ENCODE measurements at regions not wholly inside any gene's neighbourhood (a gene's known extent, or its start where the extent isn't known, plus 50 kb on each side); places are given as distances from the start of the nearest gene placed in this dataset.

GRCh38 chr1:5500541-5500940, 491.7 kb downstream of the NPHP4 start:
- Histone ChIP-seq H3K36me3 (ENCODE audit: insufficient read depth, low read length) (no peaks in the 10 kb centered on the region), H3K4me1 (ENCODE audit: insufficient read depth, low read length) (no peaks in the 10 kb centered on the region), H3K27ac (ENCODE audit: low read depth, low read length) (no peak overlapping the region), H3K4me3 (ENCODE audit: low read length) (no peak overlapping the region), H3K9me3 (ENCODE audit: low read length) (no peaks in the 10 kb centered on the region), H3K27me3 (ENCODE audit: insufficient read depth, low read length, poor library complexity, severe bottlenecking) (no peaks in the 10 kb centered on the region)
- Mint-ChIP-seq H3K9me3 (peaks cover 0 to 3% (median 0%) of the 10 kb centered on the region in 5 donors), H3K27ac (no peak overlapping the region), H3K36me3 (no peaks in the 10 kb centered on the region), H3K4me3 (no peak overlapping the region), H3K4me1 (no peaks in the 10 kb centered on the region), H3K27me3 (peaks cover 7 to 34% of the 10 kb centered on the region in 2 donors)
- no peak for DNase-seq
- CTCF ChIA-PET, result interaction anchor here (1.0 to 1.1 kb wide), 2 partner anchors 8 to 14 kb away, joined by 3 read pairs; no protein-coding TSS in a partner anchor
- POLR2A ChIA-PET, result no interaction called here

- Histone ChIP-seq H3K9me3 (ENCODE audit: low read length) (no peaks in the 10 kb centered on the region), H3K4me3 (ENCODE audit: low read length) (no peak overlapping the region), H3K36me3 (ENCODE audit: insufficient read depth, low read length) (no peaks in the 10 kb centered on the region), H3K27me3 (ENCODE audit: insufficient read depth, low read length, poor library complexity, severe bottlenecking) (no peaks in the 10 kb centered on the region), H3K4me1 (ENCODE audit: insufficient read depth, low read length) (no peaks in the 10 kb centered on the region), H3K27ac (ENCODE audit: low read depth, low read length) (no peak overlapping the region)
- no peak overlapping the region for H3K27ac Mint-ChIP-seq
- DNase-seq, result no peak
- H3K9me3 Mint-ChIP-seq, result peaks cover 0 to 3% (median 0%) of the 10 kb centered on the region in 5 donors
- peaks cover 13 to 41% of the 10 kb centered on the region in 2 donors for H3K27me3 Mint-ChIP-seq
- no peaks in the 10 kb centered on the region for H3K4me1 Mint-ChIP-seq
- no peak overlapping the region for H3K4me3 Mint-ChIP-seq
- ChIA-PET POLR2A (no interaction called here), CTCF (no interaction called here)
- H3K36me3 Mint-ChIP-seq, result no peaks in the 10 kb centered on the region
These were observed 494.7 kb downstream of the NPHP4 start for GRCh38 chr1:5497503-5497902.

GRCh38 chr1:5495596-5496410, 496.4 kb downstream of the NPHP4 start:
- Histone ChIP-seq H3K27ac (ENCODE audit: low read depth, low read length) (no peak overlapping the region), H3K9me3 (ENCODE audit: low read length) (no peaks in the 10 kb centered on the region), H3K36me3 (ENCODE audit: insufficient read depth, low read length) (no peaks in the 10 kb centered on the region), H3K4me3 (ENCODE audit: low read length) (no peak overlapping the region), H3K4me1 (ENCODE audit: insufficient read depth, low read length) (no peaks in the 10 kb centered on the region), H3K27me3 (ENCODE audit: insufficient read depth, low read length, poor library complexity, severe bottlenecking) (no peaks in the 10 kb centered on the region)
- peaks cover 13 to 44% of the 10 kb centered on the region in 2 donors for H3K27me3 Mint-ChIP-seq
- H3K4me1 Mint-ChIP-seq, result no peaks in the 10 kb centered on the region
- peaks cover 0 to 3% (median 0%) of the 10 kb centered on the region in 5 donors for H3K9me3 Mint-ChIP-seq
- no peaks in the 10 kb centered on the region for H3K36me3 Mint-ChIP-seq
- DNase-seq, result no peak
- CTCF ChIA-PET, result no interaction called here
- POLR2A ChIA-PET, result no interaction called here
- no peak overlapping the region for H3K27ac Mint-ChIP-seq
- H3K4me3 Mint-ChIP-seq, result no peak overlapping the region

GRCh38 chr1:5494518-5494917, 497.7 kb downstream of the NPHP4 start:
- H3K4me3 ChIP-seq (ENCODE audit: low read length), result no peak overlapping the region
- H3K27me3 ChIP-seq (ENCODE audit: insufficient read depth, low read length, poor library complexity, severe bottlenecking), result no peaks in the 10 kb centered on the region
- H3K27ac Mint-ChIP-seq, result peak overlapping the region in 1 of 8 donors; percentile 14
- no peaks in the 10 kb centered on the region for H3K36me3 Mint-ChIP-seq
- no peak overlapping the region for H3K4me3 Mint-ChIP-seq
- H3K36me3 ChIP-seq (ENCODE audit: insufficient read depth, low read length), result no peaks in the 10 kb centered on the region
- POLR2A ChIA-PET, result no interaction called here
- peaks cover 13 to 44% of the 10 kb centered on the region in 2 donors for H3K27me3 Mint-ChIP-seq
- no peaks in the 10 kb centered on the region for H3K9me3 ChIP-seq (ENCODE audit: low read length)
- no peaks in the 10 kb centered on the region for H3K4me1 Mint-ChIP-seq
- H3K4me1 ChIP-seq (ENCODE audit: insufficient read depth, low read length), result no peaks in the 10 kb centered on the region
- no peak for DNase-seq
- no peak overlapping the region for H3K27ac ChIP-seq (ENCODE audit: low read depth, low read length)
- peaks cover 0 to 1% (median 0%) of the 10 kb centered on the region in 5 donors for H3K9me3 Mint-ChIP-seq
- CTCF ChIA-PET, result no interaction called here

- Mint-ChIP-seq H3K9me3 (peaks cover 0 to 1% (median 0%) of the 10 kb centered on the region in 5 donors), H3K27me3 (peaks cover 13 to 44% of the 10 kb centered on the region in 2 donors), H3K4me3 (no peak overlapping the region), H3K36me3 (no peaks in the 10 kb centered on the region), H3K27ac (peak overlapping the region in 1 of 8 donors; percentile 33), H3K4me1 (no peaks in the 10 kb centered on the region)
- ChIA-PET POLR2A (no interaction called here), CTCF (no interaction called here)
- Histone ChIP-seq H3K36me3 (ENCODE audit: insufficient read depth, low read length) (no peaks in the 10 kb centered on the region), H3K27me3 (ENCODE audit: insufficient read depth, low read length, poor library complexity, severe bottlenecking) (no peaks in the 10 kb centered on the region), H3K27ac (ENCODE audit: low read depth, low read length) (no peak overlapping the region), H3K9me3 (ENCODE audit: low read length) (no peaks in the 10 kb centered on the region), H3K4me1 (ENCODE audit: insufficient read depth, low read length) (no peaks in the 10 kb centered on the region), H3K4me3 (ENCODE audit: low read length) (no peak overlapping the region)
- no peak for DNase-seq
These were observed 498.3 kb downstream of the NPHP4 start for GRCh38 chr1:5493851-5494311.

- no peak for DNase-seq
- Histone ChIP-seq H3K36me3 (ENCODE audit: insufficient read depth, low read length) (no peaks in the 10 kb centered on the region), H3K9me3 (ENCODE audit: low read length) (no peaks in the 10 kb centered on the region), H3K27ac (ENCODE audit: low read depth, low read length) (no peak overlapping the region), H3K4me1 (ENCODE audit: insufficient read depth, low read length) (no peaks in the 10 kb centered on the region), H3K4me3 (ENCODE audit: low read length) (no peak overlapping the region), H3K27me3 (ENCODE audit: insufficient read depth, low read length, poor library complexity, severe bottlenecking) (no peaks in the 10 kb centered on the region)
- POLR2A ChIA-PET, result no interaction called here
- H3K9me3 Mint-ChIP-seq, result peaks cover 0 to 1% (median 0%) of the 10 kb centered on the region in 5 donors
- H3K4me3 Mint-ChIP-seq, result no peak overlapping the region
- H3K27ac Mint-ChIP-seq, result no peak overlapping the region
- H3K36me3 Mint-ChIP-seq, result no peaks in the 10 kb centered on the region
- CTCF ChIA-PET, result interaction anchor here (1.4 to 2.9 kb wide), 2 partner anchors 17 to 21 kb away, joined by 3 to 7 read pairs; no protein-coding TSS in a partner anchor
- H3K27me3 Mint-ChIP-seq, result peaks cover 13 to 44% of the 10 kb centered on the region in 2 donors
- H3K4me1 Mint-ChIP-seq, result no peaks in the 10 kb centered on the region
These were observed 498.9 kb downstream of the NPHP4 start for GRCh38 chr1:5493275-5493674.

- H3K36me3 ChIP-seq (ENCODE audit: insufficient read depth, low read length), result no peaks in the 10 kb centered on the region
- no peak overlapping the region for H3K4me3 Mint-ChIP-seq
- ChIA-PET CTCF (interaction anchor here (1.1 to 2.9 kb wide), 3 partner anchors 8 to 22 kb away, joined by 3 to 7 read pairs (median 3); no protein-coding TSS in a partner anchor), POLR2A (no interaction called here)
- no peak overlapping the region for H3K4me3 ChIP-seq (ENCODE audit: low read length)
- no peaks in the 10 kb centered on the region for H3K4me1 Mint-ChIP-seq
- no peak for DNase-seq
- no peaks in the 10 kb centered on the region for H3K36me3 Mint-ChIP-seq
- no peak overlapping the region for H3K27ac Mint-ChIP-seq
- no peaks in the 10 kb centered on the region for H3K9me3 ChIP-seq (ENCODE audit: low read length)
- H3K27me3 Mint-ChIP-seq, result peaks cover 13 to 40% of the 10 kb centered on the region in 2 donors
- no peaks in the 10 kb centered on the region for H3K4me1 ChIP-seq (ENCODE audit: insufficient read depth, low read length)
- H3K27ac ChIP-seq (ENCODE audit: low read depth, low read length), result no peak overlapping the region
- H3K27me3 ChIP-seq (ENCODE audit: insufficient read depth, low read length, poor library complexity, severe bottlenecking), result no peaks in the 10 kb centered on the region
- H3K9me3 Mint-ChIP-seq, result peaks cover 0 to 1% (median 0%) of the 10 kb centered on the region in 5 donors
These were observed 499.4 kb downstream of the NPHP4 start for GRCh38 chr1:5492846-5493245.

- Mint-ChIP-seq H3K36me3 (no peaks in the 10 kb centered on the region), H3K27me3 (peaks cover 6 to 27% of the 10 kb centered on the region in 2 donors), H3K4me3 (no peak overlapping the region), H3K9me3 (no peaks in the 10 kb centered on the region), H3K4me1 (no peaks in the 10 kb centered on the region), H3K27ac (peak overlapping the region in 1 of 8 donors; percentile 47)
- POLR2A ChIA-PET, result no interaction called here
- no peaks in the 10 kb centered on the region for H3K4me1 ChIP-seq (ENCODE audit: insufficient read depth, low read length)
- no peak overlapping the region for H3K4me3 ChIP-seq (ENCODE audit: low read length)
- no peak for DNase-seq
- H3K36me3 ChIP-seq (ENCODE audit: insufficient read depth, low read length), result no peaks in the 10 kb centered on the region
- H3K27ac ChIP-seq (ENCODE audit: low read depth, low read length), result no peak overlapping the region
- CTCF ChIA-PET, result interaction anchor here (2.9 kb wide), 1 partner anchor 19 kb away, joined by 7 read pairs; no protein-coding TSS in a partner anchor
- H3K9me3 ChIP-seq (ENCODE audit: low read length), result no peaks in the 10 kb centered on the region
- no peaks in the 10 kb centered on the region for H3K27me3 ChIP-seq (ENCODE audit: insufficient read depth, low read length, poor library complexity, severe bottlenecking)
These were observed 500.9 kb downstream of the NPHP4 start for GRCh38 chr1:5491207-5491904.
